ENCODE measurements at regions not wholly inside any gene's neighbourhood (a gene's known extent, or its start where the extent isn't known, plus 50 kb on each side); places are given as distances from the start of the nearest gene placed in this dataset.

GRCh38 chr7:16318989-16319915, 102.1 kb downstream of the CRPPA start:
- no peak for TF ChIP-seq CTCF (IDR thresholded peaks at IDR 0.05 in 2 of 3, conservative IDR thresholded peaks at IDR 0.05 in 1 of 3; ENCODE audit: insufficient read depth in 2 of 3, low read depth in 1 of 3, low read length in 3 of 3)
- no peak for TF ChIP-seq GABPA (tag; conservative IDR thresholded peaks at IDR 0.05; ENCODE audit: low read depth)
- TF ChIP-seq HMGN3 (IDR thresholded peaks at IDR 0.05; ENCODE audit: borderline replicate concordance, extremely low read depth, insufficient read length, low read depth, low read length) = no peak
- no peak for TF ChIP-seq ELF4 (CRISPR knock-in tag; IDR thresholded peaks at IDR 0.05)
- TF ChIP-seq ZZZ3 (IDR thresholded peaks at IDR 0.05) = no peak
- no peak for TF ChIP-seq MGA (IDR thresholded peaks at IDR 0.05)
- no peak for TF ChIP-seq SIN3A (IDR thresholded peaks at IDR 0.05; ENCODE audit: borderline replicate concordance in 2 of 2, control insufficient read depth in 1 of 2, low read depth in 2 of 2, low read length in 2 of 2)
- TF ChIP-seq CEBPB (tag; IDR thresholded peaks at IDR 0.05) = no peak
- TF ChIP-seq SREBF2 (CRISPR knock-in tag; IDR thresholded peaks at IDR 0.05) = no peak
